Inflammatory macrophage treated with lipopolysaccharide for 1 hour (primary cell): ENCODE measurements at regions not wholly inside any gene's neighbourhood (a gene's known extent, or its start where the extent isn't known, plus 50 kb on each side); places are given as distances from the start of the nearest gene placed in this dataset.

Experiments
- DNase-seq, 2 donors: peaks; one replicate each; pipeline ENCODE4 v3.0.0-alpha.2; 2020 to 2022

- no peak for DNase-seq
These were observed 477.5 kb upstream of the DAB1 start for GRCh38 chr1:57901208-57901919.

- no peak for DNase-seq
These were observed 474.7 kb upstream of the DAB1 start for GRCh38 chr1:57898531-57898930.

GRCh38 chr1:57897581-57897980 is 473.7 kb upstream of the DAB1 start:
- no peak for DNase-seq

GRCh38 chr1:57894315-57894714 is 470.5 kb upstream of the DAB1 start:
- no peak for DNase-seq

- DNase-seq, result no peak
These were observed 465.9 kb upstream of the DAB1 start for GRCh38 chr1:57889676-57890320.

- DNase-seq, result no peak
These were observed 464.2 kb upstream of the DAB1 start for GRCh38 chr1:57887964-57888491.

GRCh38 chr1:57886376-57886775 is 462.5 kb upstream of the DAB1 start:
- DNase-seq, result no peak

- DNase-seq, result no peak
These were observed 459.8 kb upstream of the DAB1 start for GRCh38 chr1:57883642-57883995.

GRCh38 chr1:57882934-57883641 is 459.2 kb upstream of the DAB1 start:
- no peak for DNase-seq

- no peak for DNase-seq
These were observed 458.2 kb upstream of the DAB1 start for GRCh38 chr1:57882072-57882471.

- no peak for DNase-seq
These were observed 457.8 kb upstream of the DAB1 start for GRCh38 chr1:57881639-57882038.

- no peak for DNase-seq
These were observed 455.8 kb upstream of the DAB1 start for GRCh38 chr1:57879700-57880099.

- DNase-seq, result no peak
These were observed 450.6 kb upstream of the DAB1 start for GRCh38 chr1:57874418-57874877.

GRCh38 chr1:57872913-57873312 is 449.1 kb upstream of the DAB1 start:
- DNase-seq, result no peak

GRCh38 chr1:57868908-57869307 is 445.0 kb upstream of the DAB1 start:
- no peak for DNase-seq

GRCh38 chr1:57868239-57868638 is 444.4 kb upstream of the DAB1 start:
- no peak for DNase-seq

- no peak for DNase-seq
These were observed 443.1 kb upstream of the DAB1 start for GRCh38 chr1:57866998-57867397.

GRCh38 chr1:57860931-57861565 is 437.2 kb upstream of the DAB1 start:
- DNase-seq, result no peak

GRCh38 chr1:57860325-57860724 is 436.5 kb upstream of the DAB1 start:
- DNase-seq, result no peak

GRCh38 chr1:57858740-57859139 is 434.9 kb upstream of the DAB1 start:
- DNase-seq, result no peak

GRCh38 chr1:57857809-57858208 is 433.9 kb upstream of the DAB1 start:
- no peak for DNase-seq

GRCh38 chr1:57854436-57854835 is 430.6 kb upstream of the DAB1 start:
- DNase-seq, result no peak

GRCh38 chr1:57850176-57850940 is 426.5 kb upstream of the DAB1 start:
- DNase-seq, result no peak
